ENCODE measurements at regions not wholly inside any gene's neighbourhood (a gene's known extent, or its start where the extent isn't known, plus 50 kb on each side); places are given as distances from the start of the nearest gene placed in this dataset.

DNA sequence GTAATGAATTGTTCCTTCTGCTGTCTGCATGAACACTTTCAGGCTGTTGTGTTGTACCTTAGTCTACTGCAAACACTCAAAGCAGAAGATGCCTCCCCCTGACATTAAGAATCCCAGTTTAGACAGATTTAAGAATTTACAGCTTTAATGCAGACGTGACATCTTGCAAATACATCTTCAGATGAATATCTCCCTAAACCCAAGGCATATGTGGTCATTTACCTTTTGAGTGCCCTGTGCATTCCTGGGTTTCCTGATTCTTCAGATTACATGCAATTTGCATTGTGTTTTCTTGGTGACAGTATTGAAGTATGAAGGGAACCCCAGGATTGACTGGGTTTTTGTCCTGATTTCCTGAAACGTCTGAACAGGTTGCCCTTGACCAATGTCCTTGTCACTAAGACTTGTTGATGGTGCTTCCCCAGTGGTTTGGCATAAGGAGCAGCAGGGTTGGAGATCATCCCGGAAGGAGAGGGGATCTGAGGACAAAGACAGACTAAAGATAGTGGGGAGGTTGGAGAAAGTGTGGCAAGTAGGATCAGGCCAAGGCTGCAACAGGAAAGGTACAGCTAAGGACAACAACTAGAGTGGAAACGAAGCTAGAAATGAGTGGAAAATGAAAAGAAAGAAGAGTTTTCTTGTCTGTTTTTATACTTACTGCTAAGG, 123.8 kb upstream of the RHOBTB1 start:
- no peaks in the 10 kb centered on the region for H3K9me3 ChIP-seq (ENCODE audit: control insufficient read depth in 2 of 3, insufficient read depth in 1 of 3, low read length in 3 of 3)
- no peaks in the 10 kb centered on the region for H3K36me3 ChIP-seq (ENCODE audit: control insufficient read depth in 2 of 3, insufficient read depth in 3 of 3, low read length in 3 of 3)
- H3K4me1 ChIP-seq (ENCODE audit: control insufficient read depth in 2 of 3, insufficient read depth in 2 of 3, low read depth in 1 of 3, low read length in 3 of 3): no peaks in the 10 kb centered on the region
- H3K27me3 ChIP-seq (ENCODE audit: control insufficient read depth, insufficient read depth, low read length): no peaks in the 10 kb centered on the region
- no peak overlapping the region for H3K9ac ChIP-seq (ENCODE audit: low read length in 3 of 3)
- intact Hi-C loops (cut with DNase I): no loop called here
- H3K4me3 ChIP-seq (ENCODE audit: low read length in 3 of 3): no peak overlapping the region
- FAIRE-seq (no peak), DNase-seq (no peak)
- TF ChIP-seq, protein P1, sequence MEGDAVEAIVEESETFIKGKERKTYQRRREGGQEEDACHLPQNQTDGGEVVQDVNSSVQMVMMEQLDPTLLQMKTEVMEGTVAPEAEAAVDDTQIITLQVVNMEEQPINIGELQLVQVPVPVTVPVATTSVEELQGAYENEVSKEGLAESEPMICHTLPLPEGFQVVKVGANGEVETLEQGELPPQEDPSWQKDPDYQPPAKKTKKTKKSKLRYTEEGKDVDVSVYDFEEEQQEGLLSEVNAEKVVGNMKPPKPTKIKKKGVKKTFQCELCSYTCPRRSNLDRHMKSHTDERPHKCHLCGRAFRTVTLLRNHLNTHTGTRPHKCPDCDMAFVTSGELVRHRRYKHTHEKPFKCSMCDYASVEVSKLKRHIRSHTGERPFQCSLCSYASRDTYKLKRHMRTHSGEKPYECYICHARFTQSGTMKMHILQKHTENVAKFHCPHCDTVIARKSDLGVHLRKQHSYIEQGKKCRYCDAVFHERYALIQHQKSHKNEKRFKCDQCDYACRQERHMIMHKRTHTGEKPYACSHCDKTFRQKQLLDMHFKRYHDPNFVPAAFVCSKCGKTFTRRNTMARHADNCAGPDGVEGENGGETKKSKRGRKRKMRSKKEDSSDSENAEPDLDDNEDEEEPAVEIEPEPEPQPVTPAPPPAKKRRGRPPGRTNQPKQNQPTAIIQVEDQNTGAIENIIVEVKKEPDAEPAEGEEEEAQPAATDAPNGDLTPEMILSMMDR (IDR thresholded peaks at IDR 0.05; ENCODE audit: borderline replicate concordance, extremely low read depth, insufficient read depth): no peak
- no peak overlapping the region for H3K27ac ChIP-seq (ENCODE audit: low read depth in 2 of 2, low read length in 2 of 2)

DNA sequence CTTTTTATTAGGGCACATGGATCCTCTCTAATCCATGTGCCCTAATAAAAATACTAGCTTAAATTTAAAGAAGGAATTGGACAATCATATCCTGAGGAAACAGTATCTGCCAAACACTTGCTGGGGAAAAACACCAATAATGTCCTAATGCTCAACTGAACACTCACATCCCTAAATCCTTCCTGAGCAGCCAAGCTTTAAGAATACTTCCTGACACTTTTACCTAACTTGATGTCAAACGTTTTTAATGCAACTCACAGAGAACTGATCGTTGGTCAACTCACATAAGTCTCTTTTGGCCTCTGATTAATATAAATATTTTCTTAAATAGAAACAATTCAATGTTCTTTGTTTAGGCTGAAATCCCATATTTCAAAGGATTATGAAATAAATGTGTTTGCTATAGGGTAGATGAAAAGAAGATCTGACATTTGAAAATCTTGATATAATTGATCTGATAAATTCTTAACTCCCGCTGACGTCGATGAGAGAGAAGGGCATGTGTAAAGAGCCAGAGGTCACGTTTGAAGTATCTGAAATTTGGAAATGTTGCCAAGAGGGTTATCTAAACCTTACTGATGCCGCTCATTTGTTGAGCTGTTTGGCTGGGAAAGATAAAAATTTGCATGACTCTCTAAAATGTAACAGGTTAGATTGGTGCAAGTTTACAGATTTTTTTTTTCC, 122.8 kb upstream of the RHOBTB1 start:
- DNase-seq: no peak
- no peak for FAIRE-seq
- H3K36me3 ChIP-seq (ENCODE audit: control insufficient read depth in 2 of 3, insufficient read depth in 3 of 3, low read length in 3 of 3): no peaks in the 10 kb centered on the region
- TF ChIP-seq, protein P1 (IDR thresholded peaks at IDR 0.05; ENCODE audit: borderline replicate concordance, extremely low read depth, insufficient read depth): no peak
- no peak overlapping the region for H3K9ac ChIP-seq (ENCODE audit: low read length in 3 of 3)
- no peak overlapping the region for H3K4me3 ChIP-seq (ENCODE audit: low read length in 3 of 3)
- no peaks in the 10 kb centered on the region for H3K9me3 ChIP-seq (ENCODE audit: control insufficient read depth in 2 of 3, insufficient read depth in 1 of 3, low read length in 3 of 3)
- no peaks in the 10 kb centered on the region for H3K27me3 ChIP-seq (ENCODE audit: control insufficient read depth, insufficient read depth, low read length)
- no peaks in the 10 kb centered on the region for H3K4me1 ChIP-seq (ENCODE audit: control insufficient read depth in 2 of 3, insufficient read depth in 2 of 3, low read depth in 1 of 3, low read length in 3 of 3)
- no peak overlapping the region for H3K27ac ChIP-seq (ENCODE audit: low read depth in 2 of 2, low read length in 2 of 2)
- intact Hi-C loops (cut with DNase I): no loop called here

DNA sequence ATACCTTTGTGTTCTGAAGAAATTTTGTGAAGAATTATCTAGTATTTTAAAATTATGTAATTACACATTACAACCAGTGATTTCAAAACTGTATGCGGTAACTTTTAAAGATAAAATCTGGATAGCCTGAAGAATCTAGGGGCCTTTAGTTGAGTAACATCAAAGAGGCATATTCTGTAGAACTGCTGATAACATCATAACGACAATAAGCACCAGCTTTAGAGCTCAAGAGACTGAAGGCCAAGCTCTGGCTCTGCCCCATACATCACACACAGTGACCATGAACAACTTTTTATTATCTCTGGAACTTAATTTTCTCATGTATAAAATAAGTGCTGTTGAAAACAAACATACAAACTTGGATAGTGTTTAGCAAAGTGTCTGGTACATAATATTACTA, 121.1 kb upstream of the RHOBTB1 start:
- Histone ChIP-seq H3K9me3 (ENCODE audit: control insufficient read depth in 2 of 3, insufficient read depth in 1 of 3, low read length in 3 of 3) (no peaks in the 10 kb centered on the region), H3K9ac (ENCODE audit: low read length in 3 of 3) (no peak overlapping the region), H3K27ac (ENCODE audit: low read depth in 2 of 2, low read length in 2 of 2) (no peak overlapping the region), H3K4me1 (ENCODE audit: control insufficient read depth in 2 of 3, insufficient read depth in 2 of 3, low read depth in 1 of 3, low read length in 3 of 3) (no peaks in the 10 kb centered on the region), H3K4me3 (ENCODE audit: low read length in 3 of 3) (no peak overlapping the region), H3K27me3 (ENCODE audit: control insufficient read depth, insufficient read depth, low read length) (no peaks in the 10 kb centered on the region), H3K36me3 (ENCODE audit: control insufficient read depth in 2 of 3, insufficient read depth in 3 of 3, low read length in 3 of 3) (no peaks in the 10 kb centered on the region)
- no peak for FAIRE-seq
- TF ChIP-seq, protein P1 (IDR thresholded peaks at IDR 0.05; ENCODE audit: borderline replicate concordance, extremely low read depth, insufficient read depth): no peak
- intact Hi-C loops (cut with DNase I): no loop called here
- no peak for DNase-seq

Measured in kidney (tissue), 13 donors.